HG03280 (cell line): ENCODE measurements at regions not wholly inside any gene's neighbourhood (a gene's known extent, or its start where the extent isn't known, plus 50 kb on each side); places are given as distances from the start of the nearest gene placed in this dataset.

Experiments
- ATAC-seq: cut with Tn5 transposase; IDR thresholded peaks from one replicate; pipeline ENCODE4 v1.9.1; 2021; ENCODE audit warnings: mild to moderate bottlenecking, moderate library complexity; ENCODE audit not compliant: unreplicated experiment

DNA sequence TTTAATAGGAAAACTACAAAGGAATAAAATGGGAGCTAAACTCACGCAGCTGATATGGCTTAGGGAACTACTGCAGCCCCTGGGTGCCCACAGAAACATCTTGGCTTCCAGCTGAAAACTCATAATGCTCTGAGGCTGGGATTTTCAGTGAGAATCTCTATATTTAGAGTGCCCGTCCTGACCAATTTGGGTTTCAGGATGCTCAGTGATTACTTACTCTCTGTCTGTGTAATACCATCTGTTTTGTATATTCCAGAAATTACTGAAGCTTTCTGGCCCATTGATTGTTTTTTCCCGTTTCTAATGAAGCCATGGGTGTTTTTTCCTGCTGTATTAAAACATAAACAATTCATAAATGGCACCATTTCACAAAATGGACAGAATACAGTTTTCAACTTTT, 50.6 kb upstream of the ZNF385D start:
- no peak for ATAC-seq

DNA sequence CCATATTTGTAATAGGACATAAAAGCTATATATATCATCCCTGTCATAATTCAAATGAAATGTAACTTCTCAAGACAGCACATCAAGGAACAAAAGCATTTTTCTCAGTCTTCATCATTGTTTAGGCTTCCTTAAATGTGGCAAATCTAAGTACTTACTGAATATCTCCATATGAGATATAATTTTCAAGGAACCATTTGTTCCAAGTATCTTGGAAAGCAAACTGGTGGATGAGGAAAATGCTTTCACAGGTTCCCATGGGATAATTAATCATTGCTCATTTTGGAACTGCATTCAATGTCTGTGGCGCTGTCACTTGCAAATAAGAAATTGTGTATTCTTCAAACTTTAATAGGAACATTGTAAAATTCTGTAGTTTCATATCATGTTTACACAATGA, 52.6 kb upstream of the ZNF385D start:
- ATAC-seq = no peak

DNA sequence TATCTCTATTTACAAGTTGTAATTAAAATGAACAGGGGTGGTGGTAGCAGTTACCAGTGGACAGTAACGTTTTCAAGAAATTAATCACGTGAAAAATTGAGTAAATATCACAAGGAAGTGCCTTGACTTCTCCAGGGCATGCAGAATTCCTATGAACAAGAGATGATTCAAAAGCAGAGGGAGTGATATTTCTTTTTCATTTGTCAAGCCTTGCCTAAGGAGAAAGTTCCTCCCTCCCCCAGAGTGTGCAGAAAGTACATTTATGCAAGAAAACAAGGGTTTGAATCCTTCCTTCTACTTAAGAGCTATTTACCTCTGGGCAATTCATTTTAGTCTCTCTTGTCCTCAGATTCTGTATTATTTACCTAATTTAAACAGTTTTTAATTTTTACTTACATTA, 53.3 kb upstream of the ZNF385D start:
- ATAC-seq = no peak

DNA sequence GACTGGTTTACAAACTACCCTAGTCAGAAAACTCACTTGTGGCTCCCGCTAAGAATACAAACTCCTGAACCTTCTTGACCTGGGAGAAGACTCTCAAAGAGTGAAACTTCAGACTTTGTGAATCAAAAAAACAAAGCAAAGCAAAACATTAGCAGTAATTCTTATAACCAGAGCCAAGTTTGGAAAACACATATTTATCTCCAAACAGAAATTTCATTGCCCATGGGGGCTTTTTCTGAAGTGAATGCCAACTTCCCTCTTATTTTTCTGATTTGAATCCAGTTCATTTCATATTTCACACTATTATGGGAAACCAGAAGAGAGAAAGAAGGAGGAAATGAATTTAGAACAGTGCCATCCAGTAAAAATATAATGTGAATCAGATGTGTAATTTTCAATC, 55.7 kb upstream of the ZNF385D start:
- no peak for ATAC-seq

DNA sequence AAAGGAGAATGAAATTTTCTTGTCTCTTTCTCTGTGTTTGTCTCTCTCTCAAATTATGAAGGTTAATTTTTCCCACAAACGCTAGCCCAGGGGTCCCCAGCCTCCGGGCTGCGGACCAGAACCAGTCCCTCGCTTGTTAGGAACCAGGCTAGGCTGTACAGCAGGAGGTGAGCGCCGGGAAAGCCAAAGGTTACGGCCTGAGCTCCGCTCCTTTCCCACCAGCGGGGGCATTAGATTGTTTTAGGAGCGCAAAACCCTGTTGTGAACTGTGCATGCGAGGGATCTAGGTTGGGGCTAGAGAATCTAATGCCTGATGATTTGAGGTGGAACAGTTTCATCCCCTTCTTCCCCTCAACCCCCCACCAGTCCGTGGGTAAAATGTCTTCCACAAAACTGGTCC, 74.7 kb upstream of the ZNF385D start:
- no peak for ATAC-seq

DNA sequence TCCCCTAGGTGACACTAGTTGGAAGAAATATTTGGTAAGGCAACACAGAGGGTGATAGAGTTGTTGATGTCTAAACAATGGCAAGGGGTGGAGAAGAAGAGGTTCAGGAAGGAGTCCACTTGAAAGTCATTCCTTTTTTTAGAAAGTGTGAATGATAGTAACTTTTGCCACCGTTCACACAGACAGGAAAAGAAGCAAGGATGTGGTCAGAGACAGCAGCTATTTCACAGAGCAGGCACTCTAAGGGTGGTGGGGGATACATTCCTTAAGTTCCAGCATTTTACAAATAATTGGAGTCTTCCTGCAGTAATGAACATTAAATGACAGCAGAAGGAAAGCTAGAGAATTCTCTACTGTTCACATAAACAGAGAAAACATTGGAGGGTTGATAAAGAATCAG, 75.4 kb upstream of the ZNF385D start:
- ATAC-seq = no peak

DNA sequence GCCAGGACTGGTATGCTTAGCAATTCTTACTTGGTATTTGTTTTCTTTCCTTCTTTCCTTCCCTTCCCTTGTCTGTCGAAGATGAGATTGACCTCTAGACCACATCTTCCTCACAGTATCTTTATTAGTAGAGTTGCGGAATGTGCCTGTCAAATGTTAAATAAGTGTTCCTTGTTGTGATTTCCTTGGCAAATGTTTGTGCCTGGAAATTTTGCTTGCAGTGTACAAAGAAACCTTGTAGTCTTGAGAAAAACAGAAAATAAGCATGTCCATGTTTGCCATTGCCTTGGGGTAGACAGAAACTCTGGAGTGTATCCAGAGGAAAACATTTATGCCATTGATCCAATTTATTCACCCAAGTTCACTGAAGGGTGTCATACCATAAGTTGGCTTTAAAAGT, 79.5 kb upstream of the ZNF385D start:
- no peak for ATAC-seq

DNA sequence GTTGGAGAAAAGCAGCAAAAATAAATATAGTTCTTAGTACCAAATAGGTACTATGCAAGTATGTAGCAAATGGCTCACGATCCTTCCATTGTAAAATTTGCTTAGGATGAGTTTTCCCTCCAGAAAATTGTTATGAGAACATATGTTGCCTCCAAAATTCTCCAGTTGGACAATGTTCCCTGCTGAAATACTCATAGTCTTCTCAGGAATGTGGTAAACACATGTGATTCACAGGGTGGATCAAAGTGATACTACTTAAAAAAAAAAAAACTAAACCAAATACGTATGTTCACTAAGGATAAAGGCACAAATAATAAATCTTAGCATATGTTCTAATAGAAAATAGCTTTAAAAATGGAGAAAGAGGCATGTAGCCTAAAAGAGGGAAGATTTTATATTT, 84.3 kb upstream of the ZNF385D start:
- ATAC-seq = no peak

DNA sequence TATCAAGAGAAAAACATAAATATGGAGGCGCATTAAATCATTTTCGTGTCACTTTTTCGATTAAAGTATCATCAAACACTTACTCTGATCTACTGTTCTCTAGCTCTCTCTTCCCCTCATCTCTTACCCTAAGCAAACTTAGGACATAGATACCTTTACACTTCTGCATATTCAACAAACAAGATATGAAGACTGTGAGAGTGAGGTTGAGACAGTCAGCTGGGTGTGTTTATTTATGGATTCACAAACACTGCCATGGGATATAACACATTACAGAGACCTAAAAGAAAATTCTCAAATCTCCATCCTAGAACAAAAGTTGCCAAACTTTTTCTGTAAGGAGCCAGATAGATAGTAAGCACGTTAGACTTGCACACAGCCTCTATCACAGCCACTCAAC, 85.2 kb upstream of the ZNF385D start:
- no peak for ATAC-seq

DNA sequence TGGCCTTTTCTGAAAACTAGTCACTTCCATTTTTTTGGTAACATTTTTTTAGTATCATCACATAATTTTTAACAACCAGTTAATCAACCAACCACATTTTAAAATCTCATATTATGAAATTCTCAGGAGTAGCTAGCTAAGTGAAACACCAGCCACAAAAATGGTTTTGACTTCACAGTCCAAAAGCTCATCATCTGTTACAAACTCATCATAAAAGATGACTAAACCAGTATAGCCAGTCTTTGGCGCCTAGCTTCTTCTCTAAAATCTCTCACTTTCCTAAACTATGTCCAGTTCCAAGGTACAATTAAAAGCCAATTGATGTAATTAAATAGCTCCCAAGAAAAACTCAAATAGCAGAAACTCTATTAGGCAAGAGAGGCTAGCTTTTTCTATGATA, 88.2 kb upstream of the ZNF385D start:
- ATAC-seq = no peak

DNA sequence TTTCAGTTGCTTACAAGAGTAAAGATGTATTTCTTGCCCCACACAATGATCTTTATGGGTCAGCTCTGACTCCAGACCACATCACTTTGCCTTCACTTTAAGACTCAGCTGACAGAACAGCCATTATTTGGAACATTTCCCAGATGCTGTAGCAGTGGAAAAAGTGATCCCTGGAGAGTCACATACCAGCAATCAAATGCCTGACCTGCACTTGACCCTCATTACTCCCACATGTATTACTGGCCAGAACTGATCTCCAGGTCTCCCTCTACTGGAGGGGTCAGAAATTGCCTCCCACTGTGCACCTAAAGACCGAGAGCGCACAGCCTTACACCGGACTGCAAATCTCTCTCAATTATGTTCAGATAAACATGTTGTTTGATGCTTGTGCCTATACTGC, 88.6 kb upstream of the ZNF385D start:
- no peak for ATAC-seq

DNA sequence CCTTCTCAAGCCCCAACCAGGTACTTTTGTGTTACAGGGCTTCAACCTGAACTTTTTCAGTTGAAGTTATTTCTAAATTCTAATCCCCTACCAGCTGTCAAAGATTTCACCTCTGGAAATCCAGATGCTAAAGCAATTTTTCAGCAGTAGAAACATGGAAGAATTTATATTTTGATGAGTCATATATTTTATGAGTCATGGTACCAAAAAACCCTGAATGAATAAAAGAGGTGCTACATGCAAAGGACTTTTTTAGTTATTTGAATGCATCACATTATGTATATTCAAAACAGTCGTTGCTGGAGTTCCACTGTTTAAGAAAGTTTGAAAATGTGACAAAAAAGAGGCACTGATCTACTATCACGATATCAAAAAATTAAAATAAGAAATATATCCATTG, 96.0 kb upstream of the ZNF385D start:
- ATAC-seq = no peak

DNA sequence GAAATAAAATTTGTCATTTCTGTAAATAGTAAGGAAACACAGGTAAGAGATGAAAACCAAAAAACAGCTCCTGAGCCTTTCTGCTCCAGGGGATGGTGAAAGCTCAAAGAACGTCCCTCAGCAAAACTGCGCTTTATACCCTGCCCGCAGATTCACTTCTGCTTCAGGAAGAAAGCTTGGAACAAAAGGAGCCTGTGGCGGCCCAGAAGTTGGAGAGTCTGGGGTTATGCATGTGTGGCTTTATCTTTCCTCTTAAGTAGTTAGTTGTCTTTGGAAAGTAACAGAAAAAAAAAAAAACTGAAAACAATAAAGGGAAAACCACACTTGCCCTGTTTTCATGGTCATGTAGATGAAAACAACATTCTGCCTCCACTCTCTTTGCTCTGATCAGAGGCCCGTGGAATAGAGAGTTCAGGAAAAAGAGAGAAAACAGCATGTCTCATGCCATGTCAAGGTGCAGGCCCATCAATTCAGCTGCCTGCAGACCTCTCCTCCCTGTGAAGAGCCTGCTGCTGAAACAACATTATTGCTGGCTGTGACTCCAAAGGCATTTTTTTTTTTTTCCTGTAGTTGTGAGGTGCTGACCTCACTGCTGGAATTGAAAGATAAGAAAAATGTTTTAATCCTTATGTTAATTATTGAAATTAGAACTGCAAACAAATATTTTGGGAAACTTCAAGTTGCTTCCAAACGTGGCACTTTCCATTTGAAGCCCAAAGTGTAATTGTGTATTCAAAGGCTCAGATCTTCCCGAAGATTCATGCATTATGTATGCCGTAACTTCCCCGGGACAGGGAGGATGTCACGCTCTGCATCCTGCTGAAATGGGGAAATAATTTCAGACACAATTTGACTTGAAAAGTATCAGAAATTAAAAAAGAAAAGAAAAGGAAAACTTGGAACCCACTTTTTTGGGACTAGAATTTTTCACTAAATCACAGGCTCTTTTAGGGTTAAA, 108.4 kb upstream of the ZNF385D start:
- no peak for ATAC-seq

DNA sequence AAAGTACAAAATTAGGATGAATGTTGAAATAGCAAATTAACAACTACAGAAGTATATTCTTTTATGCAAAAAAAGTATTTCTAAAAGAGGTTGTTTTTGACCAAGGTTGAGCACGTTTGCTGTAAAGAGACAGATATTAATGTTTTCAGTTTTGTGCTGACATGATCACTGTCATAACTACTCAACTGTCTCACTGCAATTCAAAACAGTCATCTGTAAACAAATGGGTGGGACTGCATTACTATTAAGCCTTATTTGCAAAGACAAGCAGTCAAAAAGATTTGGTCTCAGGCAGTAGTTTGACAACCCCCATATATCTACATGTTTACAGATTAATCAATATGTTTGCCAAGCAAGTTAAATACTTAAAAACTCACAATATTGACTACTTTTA, 109.1 kb upstream of the ZNF385D start:
- no peak for ATAC-seq

DNA sequence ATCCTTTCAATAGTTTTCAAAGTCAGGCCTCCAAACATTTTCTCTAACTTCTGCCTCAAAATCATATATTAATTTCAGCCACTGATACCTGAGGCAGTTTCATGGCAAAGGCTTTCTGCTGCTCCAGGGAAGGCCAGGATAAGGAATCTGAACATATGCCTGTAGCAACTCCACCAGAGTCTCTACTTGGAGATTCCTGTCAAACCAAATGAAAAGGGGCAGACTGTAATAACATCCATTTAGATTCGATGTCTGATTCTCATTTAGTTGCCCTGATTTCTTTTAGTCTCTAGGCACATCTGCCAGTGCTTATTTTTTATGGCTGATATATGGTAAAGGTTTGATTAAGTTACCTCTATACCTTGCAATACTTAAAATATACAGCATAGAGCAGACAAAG, 109.6 kb upstream of the ZNF385D start:
- ATAC-seq = no peak

DNA sequence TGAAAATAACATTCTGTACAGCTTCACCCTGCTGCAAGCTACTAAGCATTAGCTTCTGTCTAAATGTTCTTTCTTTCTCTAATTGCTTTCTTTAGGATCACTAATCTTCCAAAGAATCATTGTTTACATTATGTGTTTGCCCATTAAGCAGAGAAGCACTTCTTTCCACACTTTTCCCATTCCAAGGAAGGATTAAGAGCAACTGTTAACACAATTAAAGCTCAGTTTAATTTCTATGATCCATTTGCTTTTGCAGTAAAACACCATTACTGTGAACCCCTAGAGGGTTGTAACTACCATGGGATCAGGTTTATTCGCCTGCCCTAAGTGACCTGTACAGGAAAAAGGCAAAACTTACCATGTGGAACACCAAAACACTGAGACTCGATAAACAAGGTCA, 125.8 kb upstream of the ZNF385D start:
- ATAC-seq = no peak

DNA sequence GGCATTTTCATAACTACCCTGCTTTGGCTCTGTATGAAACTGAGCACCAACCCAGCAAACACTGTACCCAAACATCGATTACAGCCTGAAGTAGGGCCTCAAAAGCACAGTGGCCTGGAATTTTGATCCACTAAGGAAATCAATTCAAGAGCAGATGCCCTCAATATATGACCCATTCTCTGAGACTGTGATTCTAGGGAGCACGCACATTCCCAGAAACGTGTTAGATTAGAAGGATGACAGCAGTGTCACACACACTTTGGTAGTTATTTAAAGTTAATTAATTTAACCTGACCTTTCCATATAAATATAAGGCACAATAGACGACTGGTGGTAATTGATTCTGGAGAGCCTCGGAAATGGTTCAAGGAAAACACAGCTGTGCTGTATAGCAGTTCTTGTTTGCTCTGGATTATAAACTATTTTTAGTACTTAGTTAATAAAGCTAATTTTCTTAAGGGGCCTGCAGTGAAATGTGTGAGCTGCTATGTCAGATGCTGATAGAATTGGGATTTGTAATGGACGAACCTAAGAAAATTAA, 126.3 kb upstream of the ZNF385D start:
- no peak for ATAC-seq

DNA sequence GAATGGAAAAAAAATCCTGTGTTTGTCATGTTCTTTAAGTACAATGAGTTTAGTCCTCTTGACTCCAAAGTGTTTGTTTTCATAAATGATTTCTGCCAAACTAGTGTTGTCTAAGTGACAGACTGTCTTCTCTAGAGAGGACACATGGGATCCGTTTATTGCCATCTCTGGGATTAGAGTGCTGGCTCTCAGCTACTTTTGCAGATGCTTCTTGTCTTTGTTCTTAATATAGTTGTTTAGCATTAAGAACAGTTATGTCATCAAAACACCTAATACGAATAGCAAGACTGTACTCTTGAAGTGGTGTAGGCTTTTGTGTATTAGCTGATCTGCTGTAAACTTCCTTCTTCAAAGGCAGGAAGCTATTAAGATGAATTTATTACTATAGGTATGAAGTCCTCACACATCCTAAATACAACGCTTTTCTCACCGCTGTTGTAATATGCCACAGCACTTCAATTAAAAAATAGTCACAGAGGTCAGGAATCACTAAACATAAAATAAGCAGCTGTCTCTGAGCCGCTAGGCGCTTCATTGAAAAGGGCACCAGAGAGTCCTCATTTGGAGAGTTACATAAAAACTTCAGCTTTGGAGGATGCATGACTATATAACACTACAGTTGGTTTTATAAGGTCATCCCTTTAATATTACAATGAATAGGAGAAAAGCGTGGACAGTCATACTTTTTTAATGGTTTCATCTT, 128.3 kb upstream of the ZNF385D start:
- ATAC-seq = no peak

DNA sequence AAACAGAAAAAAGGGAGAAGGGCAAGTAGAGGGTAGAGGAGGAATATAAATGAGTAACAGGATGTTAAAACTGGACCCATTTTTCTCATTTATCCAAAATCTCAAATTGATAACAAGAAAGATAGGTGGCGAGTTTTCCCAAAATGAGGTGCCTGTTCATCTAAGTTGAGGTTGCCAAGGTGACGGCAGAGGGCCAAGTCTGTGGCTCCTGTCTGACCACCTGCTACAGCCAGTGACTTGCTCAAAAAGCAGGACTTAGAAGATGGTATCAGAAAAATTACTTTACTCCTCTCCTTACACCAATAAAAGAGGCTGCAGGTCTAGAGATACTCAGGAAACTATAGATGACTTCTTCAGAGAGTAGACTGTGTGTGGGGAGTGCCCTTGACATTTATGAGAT, 137.6 kb upstream of the ZNF385D start:
- ATAC-seq = no peak

DNA sequence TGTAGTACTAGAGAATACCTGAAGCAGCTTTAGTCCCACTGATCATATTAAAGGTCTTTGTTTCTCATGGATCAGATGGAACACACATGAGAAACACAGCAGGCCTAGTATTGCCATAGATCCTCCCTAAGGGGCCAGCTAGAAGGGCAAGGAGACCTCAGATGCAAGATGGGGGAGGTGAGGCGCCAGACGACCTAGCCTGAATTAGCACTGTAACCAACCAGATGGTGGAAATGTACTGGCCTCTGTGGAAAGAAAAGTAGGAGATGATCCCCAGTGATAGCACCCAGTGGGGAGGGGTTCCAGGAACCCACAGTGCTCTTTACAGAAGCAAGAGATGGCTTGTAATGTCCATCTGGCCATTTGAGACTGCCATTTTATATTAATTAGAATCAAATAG, 138.2 kb upstream of the ZNF385D start:
- no peak for ATAC-seq

DNA sequence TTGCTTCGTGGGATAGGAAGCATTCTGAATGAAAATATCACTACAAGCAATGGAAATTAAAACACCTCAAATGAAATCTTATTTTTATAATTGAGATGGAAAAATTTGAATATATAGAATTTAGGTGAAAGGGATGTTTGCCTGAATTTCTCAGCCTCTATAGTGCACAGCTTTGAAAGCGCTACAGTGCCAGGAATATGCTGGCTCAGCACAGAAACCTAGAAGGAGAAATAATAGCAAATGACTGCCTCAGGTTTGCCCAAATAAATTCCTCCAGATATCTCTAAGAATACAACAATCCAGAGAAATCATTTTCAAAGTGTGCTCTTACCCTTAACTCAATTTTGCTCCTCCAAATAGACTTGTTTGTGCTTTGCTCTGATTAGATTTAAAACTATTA, 141.1 kb upstream of the ZNF385D start:
- no peak for ATAC-seq

DNA sequence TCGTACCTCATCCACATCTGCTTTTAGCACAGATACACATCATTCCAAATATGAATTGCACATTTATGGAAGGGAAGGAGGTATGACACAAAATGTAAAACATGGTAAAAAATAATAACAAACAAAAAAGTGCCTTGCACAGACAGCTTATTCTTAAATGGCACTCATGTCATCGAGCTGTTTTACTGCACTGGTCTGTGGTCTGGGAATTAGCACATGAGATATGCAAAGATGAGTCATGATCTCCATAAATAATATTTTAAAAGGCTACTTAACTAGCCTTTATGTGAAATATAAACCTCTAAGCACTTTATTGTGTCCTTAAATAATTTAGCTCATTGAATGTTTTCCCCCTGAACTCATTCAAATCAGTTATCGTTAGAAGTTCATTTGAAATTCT, 142.2 kb upstream of the ZNF385D start:
- ATAC-seq = no peak
